ENCODE measurements at regions not wholly inside any gene's neighbourhood (a gene's known extent, or its start where the extent isn't known, plus 50 kb on each side); places are given as distances from the start of the nearest gene placed in this dataset.

GRCh38 chr6:105495515-105495914 is 92.6 kb upstream of the PREP start:
- Histone ChIP-seq H3K4me1 (ENCODE audit: control insufficient read depth in 2 of 2, insufficient read depth in 2 of 2, low read length in 2 of 2) (no peaks in the 10 kb centered on the region), H3K9ac (ENCODE audit: low read length) (no peak overlapping the region), H2AFZ (ENCODE audit: insufficient read depth, low read depth, low read length, poor library complexity, severe bottlenecking) (no peak overlapping the region), H4K20me1 (ENCODE audit: control insufficient read depth, insufficient read depth, low read length, poor library complexity, severe bottlenecking) (no peaks in the 10 kb centered on the region), H3K27me3 (replicated peaks in 1 of 4; ENCODE audit: control extremely low read depth in 1 of 4, control insufficient read depth in 3 of 4, insufficient read depth in 4 of 4, low read length in 3 of 4) (no peaks in the 10 kb centered on the region), H3K79me2 (ENCODE audit: control insufficient read depth, insufficient read depth, low read length) (no peaks in the 10 kb centered on the region), H3K9me3 (ENCODE audit: control extremely low read depth in 1 of 3, control insufficient read depth in 2 of 3, insufficient read depth in 1 of 3, low read length in 2 of 3) (no peaks in the 10 kb centered on the region), H3K27ac (ENCODE audit: low read length in 2 of 2) (no peak overlapping the region), H3K4me2 (replicated peaks; ENCODE audit: low read depth, low read length, poor library complexity, severe bottlenecking) (no peak overlapping the region), H3K4me3 (ENCODE audit: control extremely low read depth in 1 of 5, extremely low read depth in 1 of 5, insufficient read depth in 1 of 5, low read depth in 2 of 5, low read length in 4 of 5) (no peak overlapping the region), H3K36me3 (replicated peaks in 1 of 2; ENCODE audit: control extremely low read depth in 1 of 2, control insufficient read depth in 1 of 2, extremely low read depth in 1 of 2, insufficient read depth in 2 of 2, low read length in 1 of 2) (no peaks in the 10 kb centered on the region)
- DNase-seq (no peak), ATAC-seq (ENCODE audit: low read depth) (no peak)
- no peak for TF ChIP-seq CTCF (IDR thresholded peaks at IDR 0.05)
- no peak for TF ChIP-seq EZH2 (IDR thresholded peaks at IDR 0.05; ENCODE audit: borderline replicate concordance, insufficient read depth, low read depth, low read length, poor library complexity, severe bottlenecking)
- ChIA-PET POLR2A (no interaction called here), CTCF (no interaction called here)
- intact Hi-C loops (cut with micrococcal nuclease), result no loop called here
- Mint-ChIP-seq H3K27me3 (no peaks in the 10 kb centered on the region), H3K9me3 (ENCODE audit: insufficient read depth) (no peaks in the 10 kb centered on the region), H3K27ac (no peak overlapping the region), H3K4me3 (no peak overlapping the region), H3K4me1 (no peaks in the 10 kb centered on the region)
- WGBS (ENCODE audit: insufficient coverage), result 91% methylated on average over 2 of the region's 6 CpGs

- Mint-ChIP-seq H3K4me1 (no peaks in the 10 kb centered on the region), H3K27ac (no peak overlapping the region), H3K27me3 (no peaks in the 10 kb centered on the region), H3K9me3 (ENCODE audit: insufficient read depth) (no peaks in the 10 kb centered on the region), H3K4me3 (no peak overlapping the region)
- Histone ChIP-seq H3K9me3 (ENCODE audit: control extremely low read depth in 1 of 3, control insufficient read depth in 2 of 3, insufficient read depth in 1 of 3, low read length in 2 of 3) (no peaks in the 10 kb centered on the region), H3K36me3 (replicated peaks in 1 of 2; ENCODE audit: control extremely low read depth in 1 of 2, control insufficient read depth in 1 of 2, extremely low read depth in 1 of 2, insufficient read depth in 2 of 2, low read length in 1 of 2) (no peaks in the 10 kb centered on the region), H3K27me3 (replicated peaks in 1 of 4; ENCODE audit: control extremely low read depth in 1 of 4, control insufficient read depth in 3 of 4, insufficient read depth in 4 of 4, low read length in 3 of 4) (no peaks in the 10 kb centered on the region), H3K79me2 (ENCODE audit: control insufficient read depth, insufficient read depth, low read length) (no peaks in the 10 kb centered on the region), H3K4me3 (ENCODE audit: control extremely low read depth in 1 of 5, extremely low read depth in 1 of 5, insufficient read depth in 1 of 5, low read depth in 2 of 5, low read length in 4 of 5) (no peak overlapping the region), H3K4me2 (replicated peaks; ENCODE audit: low read depth, low read length, poor library complexity, severe bottlenecking) (no peak overlapping the region), H4K20me1 (ENCODE audit: control insufficient read depth, insufficient read depth, low read length, poor library complexity, severe bottlenecking) (no peaks in the 10 kb centered on the region), H3K27ac (ENCODE audit: low read length in 2 of 2) (no peak overlapping the region), H2AFZ (ENCODE audit: insufficient read depth, low read depth, low read length, poor library complexity, severe bottlenecking) (no peak overlapping the region), H3K4me1 (ENCODE audit: control insufficient read depth in 2 of 2, insufficient read depth in 2 of 2, low read length in 2 of 2) (no peaks in the 10 kb centered on the region), H3K9ac (ENCODE audit: low read length) (no peak overlapping the region)
- CTCF ChIA-PET, result interaction anchor here (1.0 to 1.4 kb wide), 2 partner anchors 9 to 728 kb away, joined by 3 read pairs; no protein-coding TSS in a partner anchor
- DNase-seq (no peak), ATAC-seq (ENCODE audit: low read depth) (no peak)
- intact Hi-C loops (cut with micrococcal nuclease), result no loop called here
- WGBS (ENCODE audit: insufficient coverage), result 89% methylated on average over 5 of the region's 5 CpGs
- TF ChIP-seq EZH2 (IDR thresholded peaks at IDR 0.05; ENCODE audit: borderline replicate concordance, insufficient read depth, low read depth, low read length, poor library complexity, severe bottlenecking) (no peak), CTCF (IDR thresholded peaks at IDR 0.05) (no peak)
- POLR2A ChIA-PET, result no interaction called here
These were observed 91.8 kb upstream of the PREP start for GRCh38 chr6:105494688-105495087.
